ENCODE measurements at regions not wholly inside any gene's neighbourhood (a gene's known extent, or its start where the extent isn't known, plus 50 kb on each side); places are given as distances from the start of the nearest gene placed in this dataset.
A peak's percentile ranks its signal among the peaks of the same experiment; 100 is the strongest.
"Not testable (repeated sequence)": the region's sequence is repeated elsewhere in the genome, so short reads cannot be mapped to it uniquely, and the experiment has no call there.

DNA sequence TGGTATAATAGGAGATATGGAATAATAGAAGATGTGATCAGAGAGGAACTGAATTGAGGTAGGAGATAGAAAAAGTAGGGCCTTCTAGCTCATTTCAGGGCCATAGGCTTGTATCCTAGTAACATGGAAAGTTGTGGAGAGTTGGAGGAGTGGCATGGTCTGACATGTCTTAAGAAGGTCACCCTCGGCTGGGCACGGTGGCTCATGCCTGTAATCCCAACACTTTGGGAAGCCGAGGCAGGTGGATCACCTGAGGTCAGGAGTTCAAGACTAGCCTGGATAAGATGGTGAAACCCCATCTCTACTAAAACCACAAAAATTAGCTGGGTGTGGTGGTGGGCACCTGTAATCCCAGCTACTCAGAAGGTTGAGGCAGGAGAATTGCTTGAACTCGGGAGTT lies 550.3 kb upstream of the CDH2 start:
- not testable (repeated sequence) for DNase-seq (ENCODE audit: low read depth in 2 of 2)

- no peak for DNase-seq (ENCODE audit: low read depth in 2 of 2)
Observed at GRCh38 chr18:28725876-28726275, 548.9 kb upstream of the CDH2 start.

GRCh38 chr18:28723506-28723905 lies 546.6 kb upstream of the CDH2 start:
- no peak for DNase-seq (ENCODE audit: low read depth in 2 of 2)

DNA sequence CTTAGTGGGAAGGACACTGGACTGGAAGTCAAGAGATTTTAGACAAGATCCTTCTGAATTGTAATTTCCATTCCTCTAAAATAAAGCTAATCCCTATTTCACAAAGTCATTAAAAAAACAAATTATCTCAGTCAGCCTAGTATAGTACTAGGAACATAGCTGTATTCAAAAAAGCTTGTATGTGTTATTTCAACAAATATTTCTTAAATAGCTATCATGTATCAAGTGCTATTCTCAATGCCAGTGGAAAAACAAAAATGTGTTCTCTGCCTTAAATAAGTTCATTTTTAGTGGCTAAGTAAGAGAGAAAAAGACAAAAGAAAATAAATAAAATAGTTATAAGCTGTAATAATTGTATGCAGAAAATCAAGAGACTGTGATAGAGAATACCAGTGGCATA lies 541.8 kb upstream of the CDH2 start:
- no peak for DNase-seq (ENCODE audit: low read depth in 2 of 2)

DNA sequence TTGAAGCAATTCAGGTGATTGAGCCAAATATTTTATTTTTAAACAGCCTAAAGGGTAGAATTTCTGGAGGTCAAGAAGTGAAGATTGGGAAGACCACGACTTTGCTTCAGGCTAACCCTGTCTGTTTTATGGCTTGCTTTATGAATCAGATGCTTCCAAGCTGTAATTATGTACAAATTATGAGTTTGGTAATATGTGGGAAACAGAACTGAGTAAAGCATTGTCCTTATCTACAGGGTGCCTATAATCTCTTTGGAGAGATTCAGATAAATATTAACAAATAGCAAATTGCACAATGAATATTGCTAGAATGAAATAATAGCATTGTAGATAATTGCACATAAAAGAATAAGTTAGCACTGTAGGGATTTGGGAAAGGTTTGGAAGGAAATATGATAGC lies 539.4 kb upstream of the CDH2 start:
- DNase-seq (ENCODE audit: low read depth in 2 of 2) = no peak

DNA sequence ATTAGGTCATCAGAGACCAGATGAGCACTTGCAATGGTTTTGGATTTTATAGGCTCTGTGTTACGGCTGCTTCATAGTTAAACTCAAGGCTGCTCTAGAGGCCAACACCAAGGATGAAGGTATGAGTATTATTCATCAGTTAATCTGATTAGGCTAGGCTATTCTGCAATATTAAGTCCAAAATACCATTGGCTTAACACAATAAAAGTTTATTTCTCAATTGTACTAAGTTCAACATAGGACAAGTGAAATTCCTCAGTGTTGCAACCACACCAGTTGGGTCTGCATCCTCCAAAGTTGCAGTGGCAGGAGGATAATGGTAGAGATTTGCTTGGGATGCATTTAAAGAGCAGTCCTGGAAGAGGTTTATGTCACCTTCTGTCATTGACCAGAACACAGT lies 538.3 kb upstream of the CDH2 start:
- DNase-seq (ENCODE audit: low read depth in 2 of 2) = no peak

DNA sequence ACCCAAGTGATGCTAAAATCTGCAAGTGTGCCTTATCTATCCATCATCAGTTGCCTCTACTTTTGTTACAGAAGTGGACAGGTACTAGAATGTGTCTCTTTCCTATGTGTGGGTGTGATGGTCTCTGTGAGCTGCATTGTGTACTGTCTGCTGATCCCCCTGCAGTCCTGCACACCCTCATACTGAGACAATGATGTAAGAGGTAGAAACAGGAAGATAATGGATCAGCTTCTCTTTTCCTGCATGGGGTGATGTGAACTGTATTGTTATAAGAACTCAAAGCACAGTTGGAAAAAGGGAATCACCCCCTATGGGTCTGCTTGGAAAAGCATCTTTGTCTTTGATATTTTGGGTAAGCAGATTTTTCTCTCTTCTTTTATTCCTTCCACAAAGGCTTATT lies 537.6 kb upstream of the CDH2 start:
- DNase-seq (ENCODE audit: low read depth in 2 of 2) = no peak

DNA sequence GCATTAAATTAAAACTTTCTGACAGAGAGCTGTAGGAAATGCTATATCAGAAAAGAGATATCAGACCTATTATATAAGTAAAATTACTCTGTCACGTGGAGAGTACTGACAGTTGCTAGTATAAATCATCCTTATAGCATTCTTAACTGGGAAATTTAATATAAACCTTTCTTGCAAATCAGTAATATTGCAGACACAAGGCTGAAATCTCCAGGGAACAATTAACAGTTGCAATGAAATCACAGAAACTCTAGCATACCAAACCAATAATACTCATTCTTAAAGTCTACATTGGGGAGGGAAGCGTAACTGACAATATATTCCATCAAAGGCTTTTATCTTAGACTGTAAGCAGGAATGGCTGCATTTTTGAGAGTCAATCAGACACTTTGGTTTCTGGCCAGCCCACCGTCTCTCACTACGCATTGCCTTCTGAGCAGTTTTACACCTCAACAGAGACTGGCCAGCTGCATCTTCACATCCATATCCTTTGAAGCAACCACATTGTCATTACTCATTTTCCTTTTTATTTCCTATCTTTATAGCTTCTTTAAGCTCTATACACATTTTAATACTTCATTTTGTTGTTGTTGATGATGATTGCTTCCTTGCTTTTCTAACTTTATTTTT lies 536.0 kb upstream of the CDH2 start:
- DNase-seq (ENCODE audit: low read depth in 2 of 2) = peak in 1 of 2 experiments; percentile 17

DNA sequence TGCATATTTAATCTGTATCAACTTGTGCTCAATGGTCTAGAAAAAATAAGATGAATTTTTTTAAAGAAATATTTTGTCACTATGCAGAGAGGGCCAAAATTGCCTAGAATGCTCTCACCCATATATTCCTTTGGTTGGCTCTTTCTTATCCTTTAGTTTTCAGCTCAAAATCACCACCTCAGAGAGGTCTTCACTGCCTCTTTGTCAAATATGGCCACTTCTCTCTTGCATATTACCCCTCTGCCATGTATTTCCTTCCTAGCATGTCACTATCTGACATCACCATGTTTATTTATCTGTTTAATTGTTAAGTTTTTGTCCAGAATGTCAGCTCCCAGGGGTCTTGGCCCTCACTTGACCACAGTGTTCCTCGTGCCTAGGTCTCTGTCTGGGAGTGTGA lies 535.2 kb upstream of the CDH2 start:
- no peak for DNase-seq (ENCODE audit: low read depth in 2 of 2)

GRCh38 chr18:28711096-28711495 lies 534.2 kb upstream of the CDH2 start:
- DNase-seq (ENCODE audit: low read depth in 2 of 2) = no peak

GRCh38 chr18:28707006-28707405 lies 530.1 kb upstream of the CDH2 start:
- no peak for DNase-seq (ENCODE audit: low read depth in 2 of 2)

GRCh38 chr18:28706397-28706796 lies 529.5 kb upstream of the CDH2 start:
- no peak for DNase-seq (ENCODE audit: low read depth in 2 of 2)

GRCh38 chr18:28705482-28705881 lies 528.6 kb upstream of the CDH2 start:
- DNase-seq (ENCODE audit: low read depth in 2 of 2) = no peak

- no peak for DNase-seq (ENCODE audit: low read depth in 2 of 2)
Observed at GRCh38 chr18:28692337-28692736, 515.4 kb upstream of the CDH2 start.

GRCh38 chr18:28691496-28691840 lies 514.5 kb upstream of the CDH2 start:
- DNase-seq (ENCODE audit: low read depth in 2 of 2) = no peak

GRCh38 chr18:28690836-28691495 lies 514.0 kb upstream of the CDH2 start:
- no peak for DNase-seq (ENCODE audit: low read depth in 2 of 2)

DNA sequence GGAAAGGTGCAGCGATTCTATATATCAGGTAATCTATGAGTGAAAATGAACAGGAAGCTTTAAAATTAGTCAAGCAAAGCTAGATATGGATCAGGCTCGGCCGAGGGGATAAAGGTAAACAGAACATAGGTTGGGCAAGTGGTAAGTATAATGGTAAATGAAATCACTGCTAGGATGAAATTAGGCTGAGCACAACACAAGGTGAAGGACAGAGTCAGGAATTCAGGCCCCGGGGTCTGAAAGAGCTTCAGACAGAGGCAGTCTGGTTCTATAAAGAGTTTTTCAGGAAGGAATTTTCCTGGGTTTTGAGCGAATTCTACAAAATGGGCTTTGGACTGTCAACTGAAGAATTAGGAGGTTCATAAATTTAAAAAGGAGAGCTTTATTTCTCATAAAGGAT lies 513.2 kb upstream of the CDH2 start:
- no peak for DNase-seq (ENCODE audit: low read depth in 2 of 2)

GRCh38 chr18:28689588-28689987 lies 512.7 kb upstream of the CDH2 start:
- no peak for DNase-seq (ENCODE audit: low read depth in 2 of 2)

- no peak for DNase-seq (ENCODE audit: low read depth in 2 of 2)
Observed at GRCh38 chr18:28684746-28685355, 507.9 kb upstream of the CDH2 start.

DNA sequence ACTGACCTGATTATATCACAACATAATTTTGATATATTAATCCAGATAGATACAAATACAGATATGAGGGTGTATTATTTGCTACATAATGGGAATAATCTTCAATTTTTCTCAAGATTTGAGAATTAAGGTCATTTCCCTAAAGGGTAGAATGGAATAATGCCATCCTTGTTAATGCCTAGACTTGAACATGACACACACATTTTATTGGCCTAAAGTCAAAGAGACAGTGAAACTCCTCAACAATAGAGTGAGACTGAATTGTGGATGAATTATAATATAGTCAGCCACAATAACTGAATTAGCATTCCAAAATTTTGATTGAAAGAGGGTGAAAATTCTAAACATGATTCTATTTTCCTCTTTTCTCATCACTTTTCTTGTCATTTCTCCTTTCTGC lies 506.0 kb upstream of the CDH2 start:
- no peak for DNase-seq (ENCODE audit: low read depth in 2 of 2)

GRCh38 chr18:28669165-28669564 lies 492.2 kb upstream of the CDH2 start:
- DNase-seq (ENCODE audit: low read depth in 2 of 2) = no peak

- DNase-seq (ENCODE audit: low read depth in 2 of 2) = no peak
Observed at GRCh38 chr18:28666216-28666615, 489.3 kb upstream of the CDH2 start.

- DNase-seq (ENCODE audit: low read depth in 2 of 2) = no peak
Observed at GRCh38 chr18:28657961-28658360, 481.0 kb upstream of the CDH2 start.

DNA sequence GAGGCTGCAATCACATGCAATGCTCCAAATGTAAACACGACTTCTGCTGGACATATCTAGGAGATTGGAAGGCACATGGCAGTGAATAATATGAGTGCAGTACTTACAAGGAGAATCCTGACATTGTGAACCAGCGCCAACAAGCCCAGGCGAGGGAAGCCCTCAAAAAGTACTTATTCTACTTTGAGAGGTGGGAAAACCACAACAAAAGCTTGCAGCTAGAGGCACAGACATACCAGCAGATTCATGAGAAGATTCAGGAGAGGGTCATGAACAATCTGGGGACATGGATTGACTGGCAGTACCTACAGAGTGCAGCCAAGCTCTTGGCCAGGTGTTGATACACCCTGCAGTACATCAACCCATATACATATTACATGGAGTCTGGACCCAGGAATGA lies 475.7 kb upstream of the CDH2 start:
- DNase-seq (ENCODE audit: low read depth in 2 of 2) = no peak

Measured in fibroblast of skin of left quadriceps (primary cell).